ENCODE measurements at regions not wholly inside any gene's neighbourhood (a gene's known extent, or its start where the extent isn't known, plus 50 kb on each side); places are given as distances from the start of the nearest gene placed in this dataset.

DNA sequence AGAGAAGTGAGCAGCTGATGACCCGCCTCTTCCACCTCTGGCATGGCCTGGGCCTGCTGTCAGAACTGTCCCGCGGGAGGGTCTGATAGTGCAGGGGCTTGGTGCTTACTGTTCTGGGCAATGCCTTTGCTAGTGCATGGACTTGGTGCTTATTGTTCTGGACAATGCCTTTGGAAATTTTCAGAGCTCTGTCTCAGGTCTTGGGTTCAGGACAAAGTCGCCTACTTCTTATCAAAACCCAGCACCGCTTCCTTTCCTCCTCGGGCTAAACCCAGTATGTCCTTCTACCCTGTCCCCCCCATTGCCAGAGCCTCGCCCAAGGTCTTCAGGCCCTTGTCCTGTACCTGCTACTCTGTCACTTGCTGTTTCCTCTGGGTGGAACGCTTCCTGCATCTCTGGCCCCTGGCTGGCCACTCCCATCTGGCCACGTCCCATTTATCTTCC is 149.6 kb downstream of the ACKR3 start:
- DNase-seq: no peak

DNA sequence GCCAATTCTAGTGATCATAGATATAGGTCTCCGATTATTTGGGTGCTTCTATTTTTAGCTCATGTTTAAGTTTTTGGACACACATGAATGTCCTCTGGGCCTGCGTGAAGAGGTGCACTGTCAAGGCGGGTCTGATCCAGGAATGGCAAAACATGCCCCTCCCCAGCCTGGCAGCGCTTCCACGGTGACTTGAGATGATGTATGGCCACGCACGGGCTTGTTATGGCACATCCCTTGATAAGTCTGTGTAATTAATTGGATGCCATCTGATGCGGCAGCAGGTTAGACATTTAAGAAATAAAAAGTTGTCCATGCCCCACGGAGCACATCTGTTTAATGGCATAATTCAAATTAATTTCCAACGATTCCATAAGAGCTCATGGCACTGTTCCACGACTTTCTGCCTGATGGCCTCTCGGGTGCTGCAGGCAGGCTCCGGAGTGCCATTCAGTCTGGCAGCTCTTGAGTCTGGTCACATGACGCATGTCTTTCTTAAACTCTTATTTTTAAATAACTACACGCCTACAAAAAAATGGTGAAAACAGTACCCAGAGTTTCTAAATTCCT is 151.4 kb downstream of the ACKR3 start:
- DNase-seq: no peak

DNA sequence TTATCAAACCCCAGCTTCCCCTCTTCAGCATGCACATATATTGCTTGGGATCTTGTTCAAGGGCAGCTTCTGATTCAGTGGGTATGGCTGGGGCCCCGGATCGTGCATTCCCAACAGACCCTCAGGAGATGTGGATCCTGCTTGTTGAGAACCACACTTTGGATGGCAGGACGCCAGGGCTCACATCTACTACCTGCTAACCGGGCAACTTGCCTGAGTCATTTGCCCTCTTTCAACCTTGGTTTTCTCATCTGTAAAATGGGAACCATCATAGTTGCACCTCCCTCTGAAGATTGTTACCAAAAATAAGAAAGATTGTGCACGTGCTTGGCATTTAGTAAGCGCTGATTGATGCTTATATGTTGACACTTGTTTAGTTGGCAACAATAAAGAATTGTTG is 154.6 kb downstream of the ACKR3 start:
- DNase-seq: no peak

DNA sequence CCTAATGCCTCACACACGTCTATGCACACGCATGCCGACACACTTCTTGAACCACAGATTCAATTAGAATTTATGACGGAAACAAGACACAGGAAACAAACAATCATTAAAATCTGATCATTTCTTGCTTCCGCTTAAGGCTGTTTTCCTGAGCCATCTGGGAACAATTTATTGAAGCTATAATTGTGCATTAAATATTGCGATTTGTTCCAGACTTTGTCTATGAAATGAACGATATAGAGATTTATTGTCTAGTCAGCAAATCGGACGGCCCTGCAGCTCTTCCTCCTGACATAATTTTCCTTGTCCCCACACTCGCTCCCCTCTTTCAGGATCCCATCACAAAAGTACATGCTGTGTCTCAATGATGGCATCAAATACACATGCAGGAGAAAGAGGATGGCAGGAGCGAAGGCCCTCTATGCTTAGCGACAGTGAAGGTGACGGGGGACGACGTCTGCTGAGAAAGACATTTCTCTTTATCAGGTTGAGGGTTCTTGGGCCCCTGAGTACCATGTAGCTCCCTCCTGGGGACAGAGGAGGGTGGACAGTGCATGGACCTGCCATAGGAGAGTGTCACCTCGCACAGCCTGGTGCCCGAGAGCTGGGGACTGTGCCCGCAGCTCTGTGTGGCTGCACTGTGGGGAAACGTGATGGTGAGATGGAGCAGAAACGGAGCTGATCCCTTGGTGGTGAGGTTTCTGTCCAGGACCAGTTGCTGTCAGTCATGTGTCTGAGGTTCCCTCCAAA is 157.3 kb downstream of the ACKR3 start:
- DNase-seq: no peak

DNA sequence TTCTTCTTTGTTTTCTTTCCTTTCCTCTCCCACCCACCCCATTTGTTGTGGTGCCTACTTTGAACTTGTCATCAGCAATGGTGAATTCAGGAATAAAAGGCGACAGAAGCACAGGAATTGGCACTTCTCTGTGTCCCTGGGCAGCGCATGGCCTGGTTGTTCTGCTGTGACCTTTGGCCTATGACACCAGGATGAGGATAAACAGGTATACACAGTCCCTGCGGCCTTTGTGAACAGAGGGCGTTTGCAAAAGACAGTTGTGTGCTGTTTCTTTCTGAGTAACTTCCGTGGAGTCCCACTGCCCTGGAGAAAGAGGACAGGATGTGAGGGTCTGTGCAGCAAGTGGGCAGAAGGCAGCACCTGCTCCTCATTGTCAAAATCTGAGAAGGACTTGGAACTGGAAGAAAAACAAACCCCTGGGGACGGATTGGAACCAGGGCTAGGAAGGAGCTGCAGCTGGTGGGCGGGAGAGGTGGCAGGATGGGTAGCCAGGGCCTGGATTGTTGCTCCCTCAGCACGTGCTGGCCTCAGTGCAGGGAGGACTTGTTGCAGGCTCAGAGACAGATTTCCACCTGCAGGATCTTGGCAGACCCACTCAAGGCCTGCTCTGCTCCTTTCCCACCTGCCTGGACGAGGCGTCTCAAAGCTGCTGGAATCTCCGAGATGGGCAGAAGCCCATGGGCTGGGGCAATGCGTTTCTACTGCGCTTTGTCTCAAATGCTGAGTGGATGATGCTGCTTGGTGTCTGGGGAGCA is 159.5 kb downstream of the ACKR3 start:
- no peak for DNase-seq

DNA sequence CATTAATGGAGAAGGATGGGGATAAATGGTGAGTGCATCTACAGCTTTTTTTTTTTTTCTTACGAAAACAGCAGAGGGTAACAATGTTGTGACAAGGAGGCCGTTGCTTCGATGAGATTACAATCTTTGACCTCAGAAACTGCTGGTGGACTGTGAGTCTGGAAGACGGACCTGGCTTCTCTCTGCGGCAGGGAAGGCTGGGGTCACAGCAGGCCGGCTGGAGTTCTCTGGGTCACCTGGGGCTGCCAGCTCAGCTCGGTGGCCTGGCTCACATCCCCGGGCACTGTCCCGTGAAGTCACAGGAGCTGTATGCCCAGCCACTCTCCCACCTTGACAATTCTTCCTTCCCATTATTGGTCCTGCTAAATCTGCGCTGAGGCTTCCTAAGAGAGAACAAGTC is 160.8 kb downstream of the ACKR3 start:
- DNase-seq: no peak

DNA sequence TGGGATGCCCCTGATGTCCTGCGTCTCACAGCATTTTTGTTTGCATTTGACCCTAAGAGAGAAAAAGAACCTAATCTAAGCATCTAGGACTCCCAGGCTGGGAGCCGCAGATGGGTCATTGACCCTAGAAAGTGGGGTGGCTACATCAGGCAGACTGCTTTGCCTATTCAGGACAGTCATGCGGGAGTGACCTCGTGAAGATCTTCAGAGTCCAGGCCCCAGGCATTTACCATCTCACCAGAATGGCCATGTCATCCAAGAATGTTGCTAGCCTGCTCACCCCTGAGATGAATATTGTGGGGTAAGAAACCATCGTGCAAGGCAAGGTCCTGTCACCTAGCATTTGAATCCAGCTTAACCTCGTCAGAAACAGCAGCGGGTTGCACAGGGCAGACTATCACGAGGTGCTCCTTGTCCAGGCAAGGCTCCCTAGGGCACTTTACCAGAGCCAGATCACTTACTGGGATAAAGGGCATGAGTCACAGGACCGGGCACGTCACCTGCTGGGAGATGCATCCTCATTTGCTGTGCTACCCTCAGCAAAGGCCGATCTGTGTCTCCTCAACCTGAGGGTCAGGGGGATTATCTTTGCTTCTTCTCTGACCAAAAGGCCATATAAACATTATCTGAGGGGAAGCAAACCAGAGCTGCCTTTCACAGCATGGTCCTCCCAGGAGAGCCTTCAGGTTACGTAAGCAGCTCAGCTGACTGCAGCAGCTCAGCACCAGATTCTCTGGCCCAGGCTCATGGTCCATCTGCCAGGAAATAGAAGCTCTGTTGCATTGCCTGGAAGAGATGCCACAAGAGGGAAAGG is 162.3 kb downstream of the ACKR3 start:
- DNase-seq: no peak

DNA sequence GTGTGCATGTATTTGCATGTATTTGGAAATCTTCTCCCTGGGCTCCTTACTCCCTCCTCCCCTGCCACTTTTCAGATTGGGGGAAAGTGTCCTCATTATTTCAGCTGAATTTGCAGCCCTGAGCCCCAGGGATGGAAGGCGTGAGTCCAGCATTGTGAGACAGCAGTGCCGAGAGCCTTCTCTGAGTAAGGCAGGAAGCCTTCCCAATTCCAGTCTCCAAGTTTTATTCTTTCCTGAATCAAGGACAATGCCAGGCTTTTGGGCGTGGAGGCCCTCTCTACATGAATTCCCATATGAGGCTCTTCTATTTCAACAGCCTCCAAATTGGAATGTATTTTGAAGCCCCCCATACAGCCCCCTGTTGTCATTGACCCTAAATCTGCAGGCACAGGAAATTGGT is 163.5 kb downstream of the ACKR3 start:
- no peak for DNase-seq

DNA sequence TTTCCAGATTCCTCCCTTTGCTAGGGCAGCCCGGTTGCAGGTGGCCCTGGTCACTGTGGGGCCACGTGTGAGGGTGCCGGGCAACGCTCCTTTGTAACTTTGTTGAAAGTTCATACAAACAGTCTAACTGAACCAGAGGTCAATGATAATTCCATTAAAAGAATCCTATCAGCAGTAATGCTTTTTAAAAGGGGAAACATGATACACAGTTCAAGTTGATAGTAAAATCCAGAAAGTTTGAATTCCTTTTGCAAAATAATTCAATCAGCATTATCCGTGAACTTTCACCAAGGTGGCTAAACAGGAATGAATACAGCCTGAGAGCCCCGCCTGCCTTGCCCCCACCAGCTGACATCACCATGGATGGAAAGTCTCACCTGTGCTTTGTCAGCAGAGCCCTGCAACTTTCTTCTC is 166.2 kb downstream of the ACKR3 start:
- DNase-seq: no peak

DNA sequence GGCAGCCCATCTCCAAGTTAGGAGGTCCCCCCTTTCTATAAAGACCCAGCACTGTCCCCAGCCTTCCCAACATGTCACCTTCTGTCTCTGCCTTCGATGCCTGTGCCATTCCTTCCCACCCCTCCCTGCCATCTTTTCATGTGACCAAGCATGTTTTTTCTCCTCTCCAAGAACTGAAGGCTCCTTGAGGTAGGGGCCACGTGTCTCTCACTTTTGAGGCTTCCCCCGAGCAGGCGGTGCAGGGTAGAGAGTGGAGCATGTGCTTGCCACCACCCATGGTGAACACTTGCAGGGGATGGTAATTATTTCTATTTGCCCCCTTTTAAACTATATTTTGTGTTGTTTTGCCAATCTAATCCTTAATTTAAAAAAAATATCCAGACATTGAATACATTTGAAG is 168.4 kb downstream of the ACKR3 start:
- no peak for DNase-seq

DNA sequence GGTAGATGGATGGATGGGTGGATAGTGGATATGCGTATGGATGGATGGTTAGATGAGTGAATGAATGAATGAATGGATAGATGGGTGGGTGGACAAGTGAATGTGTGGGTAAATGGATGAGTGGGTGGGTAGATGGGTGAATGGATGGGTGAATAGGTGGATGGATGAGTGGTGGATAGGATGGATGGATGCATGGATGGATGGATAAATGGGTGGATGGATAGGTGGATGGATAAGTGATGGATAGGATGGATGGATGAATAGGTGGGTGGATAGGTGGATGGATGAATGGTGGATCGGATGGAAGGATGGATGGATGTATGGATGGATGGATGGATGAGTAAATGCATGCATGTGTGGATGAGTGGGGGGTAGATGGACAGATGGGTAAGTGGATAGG is 169.3 kb downstream of the ACKR3 start:
- no peak for DNase-seq

DNA sequence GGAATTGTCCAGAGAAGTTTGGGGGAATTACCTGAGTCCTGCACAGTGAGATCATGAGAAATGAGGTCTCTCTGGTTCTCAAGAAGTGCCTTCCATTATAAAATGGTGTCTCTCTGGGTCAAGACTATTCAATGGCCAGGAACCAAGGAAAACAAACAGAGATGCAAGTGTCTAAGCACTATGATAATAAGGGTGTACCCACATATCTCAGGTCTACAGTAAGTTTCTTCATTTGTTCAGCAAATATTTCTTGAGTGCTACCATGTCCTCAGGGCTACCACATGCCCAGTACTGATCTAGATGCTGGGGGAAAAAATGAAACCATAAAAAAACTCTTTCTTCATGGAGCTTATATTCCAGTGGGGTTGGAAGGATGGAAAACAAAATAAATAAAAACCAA is 170.0 kb downstream of the ACKR3 start:
- no peak for DNase-seq

DNA sequence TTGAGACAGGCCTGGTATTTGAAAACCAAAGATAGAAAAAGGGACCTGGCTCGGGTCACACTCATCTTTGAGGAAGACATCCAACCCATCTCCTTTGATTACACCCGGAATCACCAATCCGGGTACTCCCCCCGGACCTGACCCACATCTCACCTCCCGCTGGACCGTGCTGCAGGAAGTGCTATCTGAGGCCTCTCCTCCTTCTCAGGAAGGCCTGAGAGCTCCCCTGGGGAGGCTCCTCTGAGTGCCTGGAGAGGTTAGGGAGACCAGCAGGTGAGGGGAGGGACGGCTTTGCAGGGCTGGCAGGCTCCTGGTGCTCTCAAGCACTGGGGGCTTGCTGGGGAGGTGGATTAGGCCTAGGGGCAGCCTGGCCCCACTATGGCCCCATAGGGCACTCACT is 170.9 kb downstream of the ACKR3 start:
- no peak for DNase-seq

DNA sequence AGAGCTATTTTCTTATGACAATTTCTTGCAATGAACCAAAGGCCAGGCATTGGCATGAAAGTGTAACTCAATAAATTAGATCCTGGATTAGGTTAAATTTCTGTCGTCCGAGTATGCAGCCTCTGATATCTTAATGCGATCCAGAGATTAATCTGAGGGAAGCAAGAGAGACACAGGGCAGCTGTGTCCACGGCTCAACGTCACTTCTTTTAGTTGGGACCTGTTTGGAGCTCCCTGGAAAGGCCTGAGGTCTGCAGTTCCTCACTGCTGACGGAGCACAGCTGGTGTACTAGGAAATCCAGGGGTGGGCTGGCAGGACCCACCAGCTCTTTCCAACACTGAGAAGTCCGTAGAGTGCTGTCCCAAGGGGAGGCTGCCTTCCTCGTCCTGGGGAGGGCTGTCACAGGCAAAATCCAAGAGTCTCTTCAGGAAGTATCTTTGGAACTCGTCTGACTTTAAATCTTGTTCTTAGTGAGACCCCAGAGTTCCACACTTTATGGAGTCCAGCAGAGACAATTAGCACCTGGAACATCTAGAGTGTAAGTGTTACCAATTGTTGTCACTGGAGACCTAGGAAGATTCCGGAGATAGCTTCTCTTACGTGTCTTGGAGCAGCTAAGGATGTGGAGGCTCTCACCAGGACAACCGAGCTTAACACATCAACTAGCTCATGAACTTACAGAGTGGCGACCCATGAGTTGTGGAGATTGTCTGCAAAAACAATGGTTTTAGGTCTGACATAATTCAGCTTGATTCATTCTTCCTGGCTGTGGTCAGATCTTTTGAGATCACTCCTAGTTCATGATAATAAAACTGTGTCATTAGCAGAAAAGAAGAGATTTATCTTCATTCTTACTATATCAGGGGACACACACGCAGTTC is 173.7 kb downstream of the ACKR3 start:
- no peak for DNase-seq

DNA sequence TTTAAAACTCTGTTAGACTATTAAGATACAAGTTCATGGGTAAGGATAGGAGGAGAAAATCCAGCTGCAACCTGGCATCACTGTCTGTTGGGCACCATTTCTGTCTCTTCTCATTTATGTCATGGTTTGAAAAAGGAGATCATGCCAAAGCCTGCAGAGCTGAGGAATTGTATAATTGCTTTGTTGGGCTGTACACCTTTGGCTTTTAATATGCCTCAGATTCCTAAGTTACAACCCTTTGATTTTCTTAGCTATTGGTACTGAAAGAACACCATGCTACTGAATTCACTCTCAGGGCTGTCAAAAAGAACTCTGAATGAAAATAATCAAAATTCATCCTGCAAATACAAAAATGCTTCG is 174.3 kb downstream of the ACKR3 start:
- DNase-seq: no peak

DNA sequence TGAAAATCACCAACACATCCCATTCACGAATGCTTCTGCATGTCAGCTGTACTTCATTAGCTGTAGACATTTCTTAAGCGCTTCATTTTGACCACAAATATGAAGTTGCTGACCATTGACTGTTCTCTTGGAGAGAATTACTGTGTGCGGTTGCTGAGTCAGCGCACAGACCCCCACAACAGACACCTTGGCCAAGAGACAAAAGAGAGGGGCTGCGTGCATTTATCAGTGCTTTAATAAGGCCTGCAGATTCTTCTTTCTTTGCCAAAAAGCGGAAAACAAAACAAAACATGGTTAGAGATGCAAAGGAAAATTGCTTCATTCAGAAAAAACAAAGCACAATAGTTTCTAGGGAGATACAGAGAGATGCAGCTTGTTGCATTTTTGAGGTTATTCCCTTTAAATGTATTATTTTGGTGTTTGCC is 174.7 kb downstream of the ACKR3 start:
- DNase-seq: peak; percentile 33

DNA sequence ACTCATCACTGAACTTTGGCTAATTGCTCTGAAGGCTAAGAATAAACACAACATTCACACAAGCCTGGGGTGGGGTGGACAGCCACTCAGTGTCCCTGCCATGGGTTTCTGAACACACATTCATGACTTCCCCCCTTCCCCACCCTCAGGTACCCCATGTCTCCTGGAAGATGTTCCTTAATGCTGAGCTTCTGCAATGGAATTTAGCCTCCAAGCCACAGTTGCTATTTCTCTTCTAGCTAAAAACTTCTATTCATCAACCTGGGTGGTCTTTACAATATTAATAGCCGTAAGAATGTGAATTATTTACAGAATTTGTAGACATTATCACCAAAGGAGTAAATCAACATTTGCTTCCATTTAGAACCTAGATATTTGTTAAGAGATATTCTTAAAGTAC is 175.1 kb downstream of the ACKR3 start:
- DNase-seq: no peak

DNA sequence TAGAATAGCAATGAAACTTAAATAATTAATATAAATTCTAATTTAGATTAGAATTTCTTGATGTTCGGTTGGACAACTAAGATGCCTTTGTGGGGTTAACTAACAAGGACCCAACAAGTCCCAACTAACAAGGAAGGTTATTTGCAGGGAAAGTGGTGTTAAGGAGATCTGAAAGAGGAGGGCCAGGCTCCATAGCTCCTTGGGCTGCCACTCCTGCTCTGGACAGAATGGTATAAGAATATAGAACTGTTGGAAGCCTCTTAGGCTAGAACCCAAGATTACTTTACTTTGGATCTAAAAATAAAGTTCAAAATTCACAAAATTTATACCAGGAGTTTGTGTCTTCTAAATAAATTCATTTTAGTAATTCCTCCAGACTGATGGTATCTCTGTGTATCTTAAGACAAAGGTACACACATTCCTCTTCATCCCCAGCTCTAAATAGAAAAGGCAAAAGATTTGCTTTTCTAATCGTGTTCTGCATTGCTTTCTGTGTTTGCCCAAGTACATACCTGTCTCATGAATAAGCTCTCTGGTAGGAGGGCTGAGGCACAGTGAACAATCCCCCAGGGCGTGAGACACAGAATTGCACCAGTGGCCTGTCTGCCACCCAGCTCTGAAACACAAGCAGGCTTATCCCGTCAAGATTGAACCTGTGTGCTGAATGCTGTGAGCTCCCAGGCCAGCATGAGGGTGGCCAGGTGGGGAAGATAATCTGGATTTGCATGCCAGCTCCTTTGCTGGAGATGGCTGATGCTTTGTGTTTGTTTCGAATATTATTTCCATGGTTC is 176.0 kb downstream of the ACKR3 start:
- no peak for DNase-seq

DNA sequence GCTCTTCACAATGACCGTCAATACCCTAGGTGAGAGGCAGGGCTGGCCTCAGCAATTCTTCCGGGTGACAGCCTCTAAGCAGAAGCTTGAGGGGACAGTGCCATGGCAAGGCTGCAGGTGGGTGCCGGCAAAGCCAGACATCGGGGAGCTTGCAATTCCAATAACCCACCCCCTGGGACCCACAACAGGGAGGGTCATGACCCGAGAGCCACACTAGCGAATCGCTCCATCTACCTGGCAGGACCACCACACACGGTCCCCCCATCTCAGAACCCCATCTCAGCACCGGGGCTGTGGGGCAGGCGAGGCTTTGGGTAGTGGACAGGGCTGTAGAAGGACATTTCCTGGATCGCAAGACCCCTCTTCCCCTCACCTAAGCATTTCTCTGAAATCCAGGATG is 177.2 kb downstream of the ACKR3 start:
- DNase-seq: no peak

DNA sequence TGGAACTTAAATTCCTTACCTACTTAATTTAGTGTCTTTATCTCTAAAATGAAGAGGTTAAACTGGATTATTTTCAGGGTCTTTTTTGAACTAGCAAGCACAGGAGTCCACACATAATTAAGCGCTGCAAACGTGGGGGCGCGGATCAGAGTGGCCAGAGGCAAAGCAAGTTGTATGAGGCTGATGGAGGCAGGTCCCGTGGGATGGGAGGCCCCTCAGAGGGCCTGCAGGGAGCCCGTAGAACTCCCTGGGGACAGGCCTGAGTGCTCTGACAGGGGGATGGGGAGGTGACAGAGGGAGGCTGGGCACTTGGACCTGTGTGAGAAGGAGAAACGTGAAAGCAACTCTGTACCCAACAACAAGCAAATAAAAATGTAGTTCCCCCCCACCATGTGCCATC is 177.8 kb downstream of the ACKR3 start:
- no peak for DNase-seq

DNA sequence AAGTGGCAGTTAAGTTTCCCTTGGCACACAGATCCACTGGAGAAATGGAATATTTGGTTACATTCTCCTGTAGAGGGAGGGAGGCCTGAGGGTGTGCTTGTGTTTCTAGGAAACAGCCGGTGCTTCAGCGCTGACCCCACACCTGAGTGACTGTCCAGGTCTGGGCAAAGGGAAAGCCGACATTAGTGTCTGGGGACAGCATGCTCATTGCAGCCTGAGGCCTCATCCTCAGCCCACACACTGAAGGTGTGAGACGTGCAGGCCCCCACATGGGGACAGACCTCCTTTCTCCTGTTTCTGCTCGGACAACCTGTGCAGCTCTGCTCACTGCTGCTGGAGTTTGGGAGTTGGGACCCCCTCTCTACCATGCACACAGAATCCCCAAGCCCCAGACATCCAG is 178.3 kb downstream of the ACKR3 start:
- DNase-seq: no peak

DNA sequence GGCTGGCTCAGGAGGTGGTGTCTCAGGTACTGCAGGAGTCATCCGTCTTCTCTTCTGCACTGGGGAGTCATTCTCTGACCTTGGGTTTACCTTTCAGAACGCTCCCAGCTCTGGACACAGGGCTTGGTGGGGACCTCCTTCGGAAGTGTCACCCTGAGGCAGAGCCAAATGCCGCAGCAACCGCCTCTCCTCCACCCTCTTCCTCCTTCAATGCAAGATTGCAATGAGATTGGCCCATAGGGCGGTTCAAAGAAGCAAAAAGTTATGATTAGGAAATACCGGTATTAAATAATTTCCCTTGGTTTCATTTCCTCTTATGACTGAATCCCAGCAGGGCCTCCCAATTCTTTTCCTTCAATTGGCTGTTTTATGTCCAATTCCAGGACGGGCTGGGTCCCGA is 178.8 kb downstream of the ACKR3 start:
- no peak for DNase-seq
